H1 (cell line): ENCODE measurements at regions not wholly inside any gene's neighbourhood (a gene's known extent, or its start where the extent isn't known, plus 50 kb on each side); places are given as distances from the start of the nearest gene placed in this dataset.

Source experiments
- CTCF ChIA-PET: fragments of 300-600 bp; sonication (Branson Sonifier 250); formaldehyde crosslinking; loops from one replicate; lab custom pipeline; 2021; ENCODE audit not compliant: partially characterized antibody; lab: Charles Lee
- POLR2A ChIA-PET: fragments of 300-600 bp; sonication (Branson Sonifier 250); formaldehyde crosslinking; loops from one replicate; lab custom pipeline; 2021; ENCODE audit warnings: inconsistent platforms; ENCODE audit not compliant: partially characterized antibody; lab: Charles Lee
- DNase-seq, 2 experiments: peaks; one replicate each; pipeline versions ENCODE4 v3.0.0 to v3.0.0-alpha.2; 2010 to 2022; ENCODE audit warnings: low spot score in 2 of 2, low read depth in 1 of 2, mixed read lengths in 1 of 2
- FAIRE-seq: peaks from 2 replicates; lab custom pipeline; 2011; peaks lifted over from hg19 to GRCh38; lab: Jason Lieb, UNC
- H2AFZ ChIP-seq: 2 replicates; pipeline ENCODE4 v1.8.1; 2012; ENCODE audit warnings: low read length, inconsistent platforms
- H2AK5ac ChIP-seq: 2 replicates; pipeline ENCODE4 v1.6.1; 2013; ENCODE audit warnings: low read depth, low read length
- H2BK120ac ChIP-seq: replicated peaks from 2 replicates; pipeline ENCODE3; 2013; ENCODE audit warnings: low read depth, low read length, inconsistent platforms
- H2BK12ac ChIP-seq: 2 replicates; pipeline ENCODE4 v1.6.1; 2013; ENCODE audit warnings: low read depth, low read length
- H2BK15ac ChIP-seq: 2 replicates; pipeline ENCODE4 v1.6.1; 2013; ENCODE audit warnings: low read length
- H2BK20ac ChIP-seq: 2 replicates; pipeline ENCODE4 v1.6.1; 2013; ENCODE audit warnings: low read length
- H2BK5ac ChIP-seq: 2 replicates; pipeline ENCODE4 v1.6.1; 2013; ENCODE audit warnings: low read depth, low read length
- H3K14ac ChIP-seq: 2 replicates; pipeline ENCODE4 v1.6.1; 2013; ENCODE audit warnings: inconsistent platforms; ENCODE audit not compliant: insufficient read length
- H3K18ac ChIP-seq: 2 replicates; pipeline ENCODE4 v1.6.1; 2013; ENCODE audit warnings: low read length; ENCODE audit errors: extremely low read depth
- H3K23ac ChIP-seq: 2 replicates; pipeline ENCODE4 v1.6.1; 2013; ENCODE audit warnings: inconsistent platforms; ENCODE audit not compliant: insufficient read length
- H3K23me2 ChIP-seq: 2 replicates; pipeline ENCODE4 v1.6.1; 2013; ENCODE audit warnings: low read depth, low read length
- H3K27ac ChIP-seq: 2 replicates; pipeline ENCODE4 v1.6.1; 2011; ENCODE audit warnings: low read depth, low read length, inconsistent platforms
- H3K27me3 ChIP-seq, 4 experiments: replicated peaks in 1 of 4; 1 replicate in 1 of 4; 2 replicates in 3 of 4; pipeline versions ENCODE4 v1.6.1 to v1.8.1; 2011 to 2013; ENCODE audit warnings: low read length in 3 of 4, mild to moderate bottlenecking in 3 of 4, inconsistent platforms in 2 of 4, mixed read lengths in 2 of 4, moderate library complexity in 1 of 4; ENCODE audit not compliant: control insufficient read depth in 3 of 4, insufficient read depth in 3 of 4; ENCODE audit errors: extremely low read depth in 1 of 4
- H3K36me3 ChIP-seq, 4 experiments: 2 replicates each; pipeline versions ENCODE4 v1.6.1 to v1.8.1; 2011 to 2013; ENCODE audit warnings: mild to moderate bottlenecking in 4 of 4, low read length in 3 of 4, moderate library complexity in 2 of 4, control low read depth in 1 of 4, inconsistent platforms in 1 of 4; ENCODE audit not compliant: insufficient read depth in 4 of 4, control insufficient read depth in 2 of 4
- H3K4ac ChIP-seq: replicated peaks from 2 replicates; pipeline ENCODE3; 2013; ENCODE audit warnings: low read length, low read depth, mixed read lengths, inconsistent platforms; ENCODE audit not compliant: insufficient read length
- H3K4me1 ChIP-seq, 4 experiments: replicated peaks in 1 of 4; 1 replicate in 1 of 4; 2 replicates in 3 of 4; pipeline versions ENCODE4 v1.6.1 to v1.8.1; 2011 to 2013; ENCODE audit warnings: low read length in 3 of 4, inconsistent platforms in 2 of 4, mixed read lengths in 1 of 4; ENCODE audit not compliant: insufficient read depth in 4 of 4, control insufficient read depth in 3 of 4
- H3K4me2 ChIP-seq, 2 experiments: 2 replicates each; pipeline versions ENCODE4 v1.6.1 to v1.8.1; 2011 to 2013; ENCODE audit warnings: low read depth in 2 of 2, low read length in 2 of 2, control low read depth in 1 of 2, inconsistent platforms in 1 of 2, mild to moderate bottlenecking in 1 of 2; ENCODE audit not compliant: insufficient read depth in 1 of 2
- H3K4me3 ChIP-seq, 4 experiments: fragments of 200-600, 300-600 bp in 1 of 4; sonication (generic), shearing (Covaris generic), sonication (Bioruptor Twin) in 1 of 4; 2 replicates each; pipeline versions ENCODE4 v1.5.1 to v1.8.1; 2011 to 2016; ENCODE audit warnings: low read length in 4 of 4, low read depth in 3 of 4, control low read depth in 2 of 4, inconsistent platforms in 2 of 4, mild to moderate bottlenecking in 2 of 4, mixed read lengths in 1 of 4, moderate library complexity in 1 of 4; ENCODE audit not compliant: insufficient read depth in 2 of 4; ENCODE audit errors: extremely low read depth in 1 of 4
- H3K56ac ChIP-seq: replicated peaks from 2 replicates; pipeline ENCODE3; 2013; ENCODE audit warnings: low read depth, mild to moderate bottlenecking, mixed read lengths, low read length, inconsistent platforms; ENCODE audit not compliant: insufficient read length
- H3K79me1 ChIP-seq: 2 replicates; pipeline ENCODE4 v1.6.1; 2013; ENCODE audit warnings: low read depth, low read length, control low read depth
- H3K79me2 ChIP-seq, 2 experiments: 2 replicates each; pipeline versions ENCODE4 v1.6.1 to v1.8.1; 2012 to 2013; ENCODE audit warnings: low read length in 2 of 2, mild to moderate bottlenecking in 2 of 2, inconsistent platforms in 1 of 2; ENCODE audit not compliant: insufficient read depth in 2 of 2, control insufficient read depth in 1 of 2
- H3K9ac ChIP-seq, 4 experiments: replicated peaks in 1 of 4; 1 replicate in 1 of 4; 2 replicates in 3 of 4; pipeline versions ENCODE4 v1.6.1 to v1.8.1; 2011 to 2013; ENCODE audit warnings: low read depth in 3 of 4, low read length in 3 of 4, control low read depth in 2 of 4, mild to moderate bottlenecking in 2 of 4, moderate library complexity in 2 of 4, inconsistent platforms in 1 of 4; ENCODE audit errors: extremely low read depth in 1 of 4
- H3K9me3 ChIP-seq, 2 experiments: 2 replicates each; pipeline versions ENCODE4 v1.6.1 to v1.8.1; 2012 to 2013; ENCODE audit warnings: mild to moderate bottlenecking in 2 of 2, moderate library complexity in 2 of 2, control low read depth in 1 of 2, inconsistent platforms in 1 of 2, low read depth in 1 of 2, low read length in 1 of 2, mixed read lengths in 1 of 2; ENCODE audit not compliant: insufficient read depth in 2 of 2
- H4K20me1 ChIP-seq, 2 experiments: replicated peaks in 1 of 2; 2 replicates each; pipeline versions ENCODE3 to v1.8.1; 2011 to 2013; ENCODE audit warnings: inconsistent platforms in 2 of 2, low read length in 2 of 2, mild to moderate bottlenecking in 1 of 2; ENCODE audit not compliant: insufficient read depth in 2 of 2, control insufficient read depth in 1 of 2
- H4K5ac ChIP-seq: 2 replicates; pipeline ENCODE4 v1.6.1; 2013; ENCODE audit warnings: low read length, low read depth, mixed read lengths, inconsistent platforms; ENCODE audit not compliant: insufficient read length
- H4K8ac ChIP-seq: 2 replicates; pipeline ENCODE4 v1.8.0; 2013; ENCODE audit warnings: mild to moderate bottlenecking, moderate library complexity, low read length, inconsistent platforms; ENCODE audit not compliant: insufficient read depth; ENCODE audit errors: extremely low read depth
- H4K91ac ChIP-seq: replicated peaks from 2 replicates; pipeline ENCODE3; 2013; ENCODE audit warnings: low read length, mixed read lengths, inconsistent platforms; ENCODE audit not compliant: insufficient read length
- CTBP2 ChIP-seq: IDR thresholded peaks from 2 replicates; pipeline ENCODE4 v1.7.0; 2011; ENCODE audit warnings: borderline replicate concordance, mild to moderate bottlenecking, moderate library complexity, mixed read lengths, low read length; ENCODE audit not compliant: insufficient read depth, insufficient read length
- HDAC2 ChIP-seq, 2 experiments: fragments of 300-600 bp in 1 of 2; sonication (generic) in 1 of 2; IDR thresholded peaks; 2 replicates each; pipeline ENCODE4 v1.6.1; 2011 to 2012; ENCODE audit warnings: low read depth in 2 of 2, low read length in 2 of 2, mild to moderate bottlenecking in 2 of 2, moderate library complexity in 2 of 2, borderline replicate concordance in 1 of 2, inconsistent platforms in 1 of 2
- WGBS, 2 experiments: shearing (Covaris generic) in 1 of 2; methylation state at CpG; one replicate each; pipeline versions ENCODE4 v1.1.6 to v1.1.7; 2013 to 2015; ENCODE audit warnings: low lambda C conversion rate in 2 of 2, mixed read lengths in 2 of 2, inconsistent platforms in 1 of 2, low coverage in 1 of 2, missing lambda C conversion rate in 1 of 2; ENCODE audit not compliant: insufficient replicate concordance in 2 of 2, insufficient coverage in 1 of 2, insufficient read length in 1 of 2; ENCODE audit errors: extremely low coverage in 1 of 2, missing lambda C conversion rate in 1 of 2; 5-methylcytosine and 5-hydroxymethylcytosine counted together
- TF ChIP-seq, protein P1 (sequence below): IDR thresholded peaks from 2 replicates; pipeline ENCODE4 v1.6.1; 2011; ENCODE audit warnings: low read depth, mild to moderate bottlenecking, low read length; ENCODE audit not compliant: insufficient read depth

DNA sequence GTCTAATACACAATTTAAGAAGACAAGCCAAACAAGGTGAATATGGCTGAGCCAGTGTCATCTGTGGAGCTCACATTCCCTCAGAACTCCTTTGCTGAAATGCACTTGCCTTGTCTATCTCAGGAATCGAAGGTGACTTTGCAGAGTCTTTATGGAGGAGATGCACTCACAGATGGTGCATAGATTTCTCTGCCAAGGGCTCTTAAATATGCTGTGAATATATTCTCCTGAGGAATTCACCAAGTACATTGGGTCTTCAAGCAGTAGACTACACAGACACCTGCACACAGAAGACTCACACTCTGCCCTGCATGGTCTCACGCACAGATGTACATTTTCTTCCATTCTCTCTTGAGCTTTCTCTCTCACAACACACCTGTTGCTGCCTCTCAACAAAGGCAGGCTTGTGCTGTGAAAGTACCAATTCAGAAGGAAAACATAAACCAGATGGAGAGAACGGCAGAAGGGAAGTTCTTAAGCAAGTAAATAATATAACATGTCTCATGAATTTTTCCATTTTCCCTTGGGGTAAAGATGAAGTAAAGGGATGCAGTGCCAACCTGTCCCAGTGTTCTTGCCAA, 174.7 kb downstream of the DLEU7 start:
- H2AFZ ChIP-seq, result no peak overlapping the region
- H2BK5ac ChIP-seq, result no peak overlapping the region
- no peaks in the 10 kb centered on the region for H4K20me1 ChIP-seq
- no peaks in the 10 kb centered on the region for H3K36me3 ChIP-seq
- H3K79me1 ChIP-seq, result no peaks in the 10 kb centered on the region
- no peak overlapping the region for H2AK5ac ChIP-seq
- H3K9ac ChIP-seq, result no peak overlapping the region
- CTCF ChIA-PET, result no interaction called here
- H3K4ac ChIP-seq, result no peak overlapping the region
- no peak overlapping the region for H3K4me3 ChIP-seq
- H2BK15ac ChIP-seq, result no peak overlapping the region
- FAIRE-seq (no peak), DNase-seq (no peak)
- H4K91ac ChIP-seq, result no peak overlapping the region
- no peak overlapping the region for H3K18ac ChIP-seq
- no peak overlapping the region for H2BK20ac ChIP-seq
- no peak overlapping the region for H2BK120ac ChIP-seq
- no peaks in the 10 kb centered on the region for H3K4me1 ChIP-seq
- no peak overlapping the region for H3K56ac ChIP-seq
- H3K23ac ChIP-seq, result no peak overlapping the region
- H3K27me3 ChIP-seq, result no peaks in the 10 kb centered on the region
- H3K9me3 ChIP-seq, result no peaks in the 10 kb centered on the region
- 89% methylated on average over 3 of the region's 3 CpGs; no CpG with 5 or more reads in 1 of the 2 experiments for WGBS, 2 experiments
- H3K23me2 ChIP-seq, result no peaks in the 10 kb centered on the region
- no peak overlapping the region for H3K14ac ChIP-seq
- H3K79me2 ChIP-seq, result no peaks in the 10 kb centered on the region
- H3K4me2 ChIP-seq, result no peak overlapping the region
- H2BK12ac ChIP-seq, result no peak overlapping the region
- no peak overlapping the region for H4K8ac ChIP-seq
- no peak overlapping the region for H3K27ac ChIP-seq
- POLR2A ChIA-PET, result no interaction called here
- no peak overlapping the region for H4K5ac ChIP-seq
- no peak for TF ChIP-seq HDAC2 (IDR thresholded peaks at IDR 0.05; ENCODE audit: borderline replicate concordance in 1 of 2, low read depth in 2 of 2, low read length in 2 of 2)
- TF ChIP-seq, protein P1, sequence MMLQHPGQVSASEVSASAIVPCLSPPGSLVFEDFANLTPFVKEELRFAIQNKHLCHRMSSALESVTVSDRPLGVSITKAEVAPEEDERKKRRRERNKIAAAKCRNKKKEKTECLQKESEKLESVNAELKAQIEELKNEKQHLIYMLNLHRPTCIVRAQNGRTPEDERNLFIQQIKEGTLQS, result no peak
- TF ChIP-seq CTBP2, result no peak
